Suppressor macrophage treated with lipopolysaccharide for 1 hour (primary cell): ENCODE measurements at regions not wholly inside any gene's neighbourhood (a gene's known extent, or its start where the extent isn't known, plus 50 kb on each side); places are given as distances from the start of the nearest gene placed in this dataset.
A peak's percentile ranks its signal among the peaks of the same experiment; 100 is the strongest.

ENCODE experiments used
- DNase-seq, 3 donors: peaks; one replicate each; pipeline ENCODE4 v3.0.0-alpha.2; 2020 to 2022

DNA sequence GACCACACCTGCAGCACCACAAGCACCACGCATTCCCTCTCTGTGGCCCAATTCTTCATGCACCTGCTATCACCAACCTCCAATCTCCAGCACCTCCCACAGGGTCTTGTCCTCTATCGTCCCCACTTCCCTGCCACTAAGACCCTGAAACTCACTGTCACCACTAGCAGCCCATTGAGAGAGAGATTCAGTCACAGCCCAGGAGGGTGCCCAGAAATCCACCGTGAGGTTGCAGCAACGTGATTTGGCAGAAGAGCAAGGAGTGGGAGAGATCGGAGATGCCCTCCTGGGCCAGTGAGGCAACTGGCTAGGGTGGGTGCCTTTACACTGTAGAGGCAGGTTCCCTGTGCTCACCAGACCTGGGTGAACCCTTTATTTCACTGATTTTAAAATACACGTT lies 90.1 kb downstream of the ANKRD60 start:
- DNase-seq: no peak

DNA sequence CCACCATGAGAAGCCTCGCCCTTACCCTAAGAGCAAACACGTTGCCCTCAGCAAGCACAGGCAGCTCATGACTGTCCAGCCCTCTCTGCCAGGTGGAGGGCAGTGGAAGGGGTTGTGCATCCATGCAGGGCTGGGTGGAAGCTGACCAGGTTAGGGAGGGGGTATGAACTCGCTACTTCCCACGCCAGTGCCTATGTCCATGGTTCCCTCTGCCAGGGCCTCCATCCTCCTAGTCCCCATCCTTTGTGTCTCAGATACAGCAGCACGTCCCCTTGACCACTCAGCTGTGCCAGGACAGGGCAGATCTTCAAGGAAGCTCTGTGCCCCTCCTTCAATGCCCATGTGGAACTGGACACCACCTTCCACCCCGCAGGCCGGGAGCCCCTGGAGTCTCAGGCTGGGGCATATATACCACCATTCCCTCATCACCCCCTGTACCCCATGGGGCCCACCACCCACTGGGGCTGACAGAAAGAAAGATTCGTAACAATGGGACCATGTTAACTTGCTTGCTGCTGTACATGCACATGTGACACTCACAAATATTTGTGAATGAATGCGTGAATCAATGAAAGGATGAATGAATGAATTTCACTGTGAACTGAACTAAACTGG lies 90.7 kb downstream of the ANKRD60 start:
- no peak for DNase-seq

DNA sequence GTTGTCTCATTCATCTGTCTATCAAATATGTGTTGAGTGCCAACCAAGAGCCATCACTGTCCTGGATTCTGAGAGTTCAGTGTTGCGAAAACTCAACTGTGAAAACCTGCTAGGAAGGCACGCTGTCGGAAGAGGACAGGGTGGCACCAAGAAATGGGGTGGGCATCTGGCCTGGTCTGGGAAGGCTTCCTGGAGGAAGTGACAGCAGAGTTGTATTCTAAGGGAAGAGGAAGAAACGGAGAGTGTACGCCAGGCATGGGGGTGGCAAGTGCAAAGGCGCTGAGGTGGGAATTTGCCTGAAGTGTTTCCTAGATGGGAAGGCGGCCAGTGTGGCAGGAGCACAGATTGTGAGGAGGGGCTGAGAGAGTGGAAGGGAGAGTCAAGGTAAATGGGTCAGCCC lies 91.2 kb downstream of the ANKRD60 start:
- DNase-seq: no peak

DNA sequence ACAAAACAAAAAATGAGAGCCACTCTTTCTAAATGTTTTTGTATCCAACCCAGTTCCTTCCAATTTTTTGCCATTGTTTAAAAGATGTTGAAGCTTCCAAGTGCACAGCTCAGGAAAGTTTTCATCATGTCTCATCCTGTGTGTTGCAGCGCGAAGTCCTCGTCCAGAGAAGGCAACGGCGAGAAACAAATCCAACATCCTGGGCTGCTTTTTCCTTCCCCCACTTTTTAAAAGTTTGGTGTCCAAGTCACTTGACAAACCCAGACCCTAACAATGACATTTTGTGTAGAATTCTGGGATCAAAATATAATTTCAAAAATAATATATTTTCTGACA lies 92.3 kb downstream of the ANKRD60 start:
- no peak for DNase-seq

DNA sequence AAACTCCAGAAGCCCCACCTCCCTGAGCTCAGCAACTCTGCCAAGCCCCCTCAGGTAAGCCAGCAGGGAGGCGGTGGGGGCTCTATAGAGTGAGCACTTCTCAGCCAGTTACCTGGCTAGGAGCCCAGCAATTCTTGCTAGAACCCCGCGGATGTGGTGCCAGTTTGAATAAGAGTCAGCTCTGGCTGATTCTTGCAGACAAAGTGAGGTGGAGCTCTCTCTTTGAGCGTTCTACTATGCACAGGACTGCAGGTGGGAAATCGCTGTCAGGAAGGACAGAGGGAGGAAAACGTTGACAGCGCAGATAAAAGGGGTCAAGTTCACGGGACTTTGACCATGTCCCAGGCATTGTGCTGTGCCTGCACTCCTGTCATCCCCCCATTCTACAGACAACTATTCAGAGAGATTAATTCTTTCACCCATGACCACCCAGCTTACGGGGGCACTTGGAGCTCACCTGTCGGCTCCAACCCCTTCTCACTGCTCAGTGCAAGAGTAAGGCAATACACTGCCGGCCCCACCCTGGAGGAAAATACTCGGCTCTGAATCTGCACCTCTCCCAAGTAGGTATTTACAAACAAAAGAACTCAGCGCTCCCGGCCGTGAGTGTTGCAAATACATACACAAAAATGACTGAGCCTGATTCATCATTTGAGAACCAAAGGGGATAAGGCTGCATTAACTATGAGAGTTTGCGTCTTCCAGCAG lies 92.9 kb downstream of the ANKRD60 start:
- DNase-seq: no peak

GRCh38 chr20:58133020-58133808 lies 95.2 kb downstream of the ANKRD60 start:
- DNase-seq: no peak

DNA sequence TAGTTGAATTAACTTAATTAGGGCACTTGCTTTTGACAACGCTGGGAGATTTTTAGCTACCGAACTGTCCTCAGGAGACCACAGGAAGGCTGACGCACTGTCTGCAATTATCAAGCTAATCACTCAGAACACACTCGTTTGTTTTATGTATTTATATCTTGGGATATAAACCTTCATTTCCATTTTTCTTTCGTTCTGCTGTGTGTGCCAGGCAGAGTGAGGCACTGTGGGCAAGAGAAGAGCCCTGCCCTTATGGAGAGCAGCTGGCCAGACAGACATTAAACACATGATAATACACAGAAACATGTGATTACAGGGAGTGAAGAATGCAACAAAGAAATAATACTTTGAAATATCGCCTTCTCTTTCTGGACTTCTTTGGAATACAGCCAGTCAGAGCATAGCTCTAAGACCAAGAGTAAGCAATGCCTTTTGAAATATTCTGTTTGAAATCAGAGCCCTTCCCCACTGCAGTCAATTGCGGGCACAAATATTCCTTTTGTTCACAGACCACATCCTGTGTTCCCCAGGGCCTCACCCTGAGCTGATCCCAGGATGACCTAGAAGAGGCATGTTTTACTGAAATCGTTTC lies 96.8 kb downstream of the ANKRD60 start:
- no peak for DNase-seq

GRCh38 chr20:58131151-58131550 lies 97.3 kb downstream of the ANKRD60 start:
- peak in 1 of 3 donors; percentile 1 for DNase-seq

DNA sequence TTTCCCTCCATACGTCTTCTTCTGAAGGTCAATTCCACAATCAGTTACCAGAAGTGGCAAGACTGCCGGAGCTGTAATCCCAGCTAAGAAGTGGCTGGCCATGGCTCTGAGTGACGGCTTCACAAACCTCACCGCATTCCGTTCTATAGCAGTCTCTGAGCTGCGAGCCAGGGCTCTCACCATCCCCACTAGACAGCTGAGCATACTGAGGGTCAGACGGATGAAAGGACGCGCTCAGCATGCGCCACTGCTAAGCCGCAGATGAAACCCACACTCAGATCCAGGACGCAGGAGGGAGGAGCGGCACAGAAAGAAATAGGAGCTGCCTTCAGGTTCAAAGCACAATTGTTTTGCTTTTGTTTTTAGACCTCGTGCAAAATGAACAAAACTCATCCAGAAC lies 97.9 kb downstream of the ANKRD60 start:
- DNase-seq: no peak

DNA sequence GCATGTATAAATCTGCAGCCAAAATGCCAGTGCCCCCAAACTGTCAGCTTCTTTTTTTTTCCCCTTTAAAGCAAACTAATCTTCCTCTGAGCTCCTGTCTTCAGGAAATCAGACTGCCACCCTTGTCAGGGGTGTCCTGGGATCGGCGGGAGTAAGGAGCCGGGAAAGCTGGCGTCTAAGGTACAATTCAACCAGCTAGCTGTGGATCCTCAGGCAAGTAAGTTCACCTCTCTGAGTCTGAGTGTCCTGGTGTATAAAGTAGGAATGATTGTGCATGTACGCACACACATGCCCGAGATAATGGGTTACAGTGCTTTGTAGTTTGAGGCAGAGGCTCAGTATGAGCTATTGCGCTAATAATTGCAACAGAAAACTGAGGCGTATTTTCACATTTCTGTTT lies 98.3 kb downstream of the ANKRD60 start:
- no peak for DNase-seq

DNA sequence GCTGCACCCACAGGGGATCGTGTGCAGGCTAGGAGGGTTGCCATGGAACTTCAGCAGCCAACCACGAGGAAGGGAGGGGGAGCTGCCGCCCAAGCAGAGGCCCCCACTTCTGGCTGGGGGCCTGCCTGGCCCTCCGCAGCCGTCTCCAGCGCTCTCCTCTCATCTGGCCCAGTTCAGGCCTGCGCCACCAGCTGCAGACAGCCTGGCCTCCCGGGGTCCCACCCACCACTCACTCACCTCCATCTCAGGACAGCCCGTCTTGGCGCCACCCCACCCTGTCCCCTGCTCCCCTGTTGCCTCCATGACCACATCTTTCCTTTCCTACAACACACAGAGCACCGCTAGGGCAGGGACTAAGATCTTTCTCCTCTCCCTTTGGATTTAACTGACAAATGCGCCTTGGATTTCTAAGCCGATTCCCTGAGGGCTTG lies 98.7 kb downstream of the ANKRD60 start:
- DNase-seq: no peak

GRCh38 chr20:58128635-58129625 lies 99.5 kb downstream of the ANKRD60 start:
- DNase-seq: no peak

DNA sequence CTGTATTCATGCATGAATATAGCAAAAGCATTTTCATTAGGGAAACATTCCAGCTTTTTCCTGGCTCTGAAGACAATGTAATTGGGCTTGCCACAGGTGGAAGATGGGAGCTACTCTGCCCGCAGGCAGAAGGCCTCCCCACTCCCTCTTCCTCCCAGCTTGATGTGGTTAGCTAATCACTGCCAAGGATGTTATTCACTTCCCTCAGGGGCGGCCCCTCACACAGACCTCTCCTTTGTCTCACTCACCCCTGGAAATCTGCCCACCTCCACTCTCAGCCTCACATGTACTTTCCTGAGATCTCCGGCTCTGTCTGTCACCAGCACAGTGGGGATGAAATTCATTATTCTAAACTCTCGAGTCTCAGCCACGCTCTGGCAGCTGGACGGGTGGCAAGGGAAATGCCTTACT lies 100.7 kb downstream of the ANKRD60 start:
- no peak for DNase-seq

- no peak for DNase-seq
Measured at GRCh38 chr20:58125726-58126125, 102.7 kb downstream of the ANKRD60 start.

GRCh38 chr20:58117944-58118343 lies 110.5 kb downstream of the ANKRD60 start:
- no peak for DNase-seq

DNA sequence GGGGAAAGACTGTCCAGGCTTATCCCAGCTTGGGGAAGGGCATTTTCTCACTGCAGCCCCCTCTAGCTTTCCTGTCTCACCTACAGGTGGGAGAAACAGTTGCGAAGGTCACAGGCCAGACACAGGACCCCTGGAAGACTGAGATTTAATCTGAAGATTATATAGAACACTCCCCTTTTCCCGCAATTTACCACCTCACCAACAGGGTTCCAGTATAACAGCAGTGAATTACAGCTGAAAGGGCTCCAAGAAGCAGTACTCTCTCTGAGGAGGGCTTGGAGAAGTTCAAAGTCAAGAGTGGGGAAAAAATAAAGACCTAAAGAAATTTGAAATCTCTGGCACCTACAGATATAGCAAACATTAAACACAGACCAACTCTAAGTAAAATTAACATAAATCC lies 111.9 kb downstream of the ANKRD60 start:
- no peak for DNase-seq

GRCh38 chr20:58113716-58114115 lies 114.7 kb downstream of the ANKRD60 start:
- no peak for DNase-seq

DNA sequence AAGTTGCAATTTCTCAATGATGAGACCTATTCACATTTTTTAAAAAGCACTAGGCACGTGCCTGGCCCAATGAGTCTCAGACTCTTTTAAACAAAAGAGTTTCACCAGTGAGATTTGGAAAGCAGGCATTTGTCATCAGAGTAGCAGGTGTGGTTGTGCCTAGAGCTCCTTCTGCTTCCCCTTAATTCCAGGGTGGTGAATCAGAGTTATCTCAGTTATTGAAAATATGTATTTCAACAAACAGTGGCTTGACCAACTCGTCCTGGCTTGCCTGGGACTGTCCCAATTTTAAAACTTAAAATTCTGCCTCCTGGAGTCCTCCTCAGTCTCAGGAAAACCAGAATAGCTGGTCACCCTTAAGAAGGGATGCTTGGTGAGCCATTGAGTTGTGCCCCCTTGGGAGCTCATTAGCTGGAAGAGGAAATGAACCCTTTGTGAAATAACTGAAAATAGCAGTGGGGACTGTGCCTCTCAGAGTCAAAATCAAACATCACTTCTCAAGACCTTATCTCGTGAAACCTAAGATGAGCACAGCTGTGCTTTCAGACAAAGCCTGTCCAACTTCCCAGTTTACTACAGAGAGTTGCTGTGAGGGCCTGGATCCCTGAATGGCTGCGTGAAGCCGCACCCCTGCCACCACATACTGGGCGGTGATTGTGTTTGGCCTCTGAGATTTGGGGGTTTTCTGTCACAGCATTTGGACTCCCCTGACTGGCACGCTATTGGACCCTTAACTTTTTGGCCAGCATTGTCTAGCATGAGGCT lies 116.3 kb downstream of the ANKRD60 start:
- DNase-seq: no peak

DNA sequence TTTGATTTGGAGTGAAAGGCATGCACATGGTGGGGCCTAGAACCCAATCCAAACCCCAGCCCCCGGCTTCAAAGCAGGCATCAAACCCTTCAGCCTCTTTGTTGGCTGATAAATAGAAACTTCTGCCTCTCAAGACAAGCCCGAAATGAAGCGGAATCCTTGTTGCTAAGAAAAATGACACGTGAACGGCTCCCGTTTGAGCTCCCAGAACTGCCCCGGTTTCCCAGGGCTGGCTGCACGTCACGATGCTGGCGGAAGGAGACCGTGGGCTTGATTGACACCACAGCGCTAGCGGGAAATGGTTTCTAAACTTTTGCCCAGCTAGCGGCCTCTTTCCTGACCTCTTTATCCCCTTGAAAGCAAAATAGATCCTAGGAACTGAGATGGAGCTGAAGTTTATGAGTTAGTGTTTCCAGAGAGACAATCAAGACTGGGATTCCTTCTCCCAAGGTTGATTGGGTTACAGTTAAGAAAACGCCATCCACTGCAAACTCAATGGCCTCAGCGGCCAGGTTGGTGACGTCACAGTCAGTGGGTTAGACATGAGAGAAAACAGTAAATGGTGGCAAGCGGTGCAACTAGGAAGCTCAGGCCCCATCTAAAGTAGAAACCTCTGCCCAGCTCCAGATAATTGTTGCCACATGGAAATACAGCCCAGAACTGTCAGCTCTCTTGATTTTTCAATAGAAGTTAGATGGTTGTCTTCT lies 117.0 kb downstream of the ANKRD60 start:
- no peak for DNase-seq

DNA sequence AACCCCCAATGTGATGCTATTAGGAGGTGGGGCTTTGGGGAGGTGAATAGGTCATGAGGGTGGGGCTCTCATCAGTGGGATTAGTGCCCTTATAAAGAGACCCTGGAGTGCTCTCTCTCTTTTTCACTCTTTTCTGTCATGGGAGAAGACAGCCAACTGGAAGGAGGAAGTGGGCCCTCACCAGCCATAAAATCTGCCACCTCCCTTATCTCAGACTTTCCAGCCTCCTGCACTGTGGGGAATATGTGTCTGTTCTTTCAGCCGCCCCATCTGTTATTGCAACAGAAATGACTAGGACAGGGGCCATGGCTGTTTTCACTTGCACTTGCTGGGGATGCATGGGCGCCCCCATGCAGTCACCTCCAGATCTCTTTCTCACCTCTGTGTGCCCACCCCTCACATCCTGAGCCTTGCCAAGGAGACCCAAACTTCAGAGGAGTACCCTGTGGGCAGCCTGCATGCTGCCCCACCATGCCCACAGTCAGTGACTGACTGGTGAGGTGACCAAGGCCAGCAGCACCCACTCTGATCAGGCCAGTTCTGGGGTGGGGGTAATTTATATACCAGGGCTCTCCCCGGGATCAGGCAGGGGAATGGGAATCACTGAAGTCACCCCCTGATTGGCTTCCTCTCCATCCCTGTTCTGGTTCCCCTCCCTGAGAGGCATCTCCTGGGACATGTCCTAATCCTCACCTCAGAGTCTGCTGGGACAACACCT lies 118.4 kb downstream of the ANKRD60 start:
- no peak for DNase-seq
